Astrocyte of the cerebellum (primary cell): ENCODE measurements at regions not wholly inside any gene's neighbourhood (a gene's known extent, or its start where the extent isn't known, plus 50 kb on each side); places are given as distances from the start of the nearest gene placed in this dataset.
"Not testable (repeated sequence)": the region's sequence is repeated elsewhere in the genome, so short reads cannot be mapped to it uniquely, and the experiment has no call there.

Source experiments
- DNase-seq: peaks from one replicate; pipeline ENCODE4 v3.0.0-alpha.2; 2011; ENCODE audit warnings: low read depth
- H3K4me3 ChIP-seq: 2 replicates; pipeline ENCODE4 v1.5.1; 2011; ENCODE audit warnings: mild to moderate bottlenecking, low read depth, low read length, moderate library complexity
- in situ Hi-C: cut with HindIII; loops from 2 replicates; pipeline ENCODE4 v1.10.0; 2017; ENCODE audit warnings: low sequenced_read_pairs
- TF ChIP-seq, protein P1 (sequence below): IDR thresholded peaks from 2 replicates; pipeline ENCODE4 v1.5.1; 2012; ENCODE audit warnings: low read length, low read depth, moderate library complexity, mild to moderate bottlenecking; ENCODE audit errors: missing control alignments

DNA sequence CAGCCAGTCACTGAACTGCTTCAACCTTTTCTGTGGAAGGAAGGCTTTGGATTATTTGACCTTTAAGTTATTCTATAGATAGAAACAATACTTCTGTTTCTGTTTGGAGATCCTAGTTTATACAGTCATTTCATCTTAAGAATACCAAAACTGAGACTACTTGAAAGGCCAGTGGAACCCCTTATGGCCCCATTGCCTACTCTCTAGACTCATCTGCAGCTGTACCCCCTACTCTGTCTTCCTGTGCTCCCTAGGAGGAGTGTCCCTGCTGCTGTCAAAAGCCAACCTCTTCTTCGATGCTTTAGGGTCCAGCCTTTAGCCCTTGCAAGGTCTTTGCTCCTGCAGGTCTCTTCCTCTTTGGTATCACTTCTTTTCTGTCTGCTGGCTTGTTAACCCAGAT is 169.6 kb downstream of the EDEM1 start:
- in situ Hi-C loops: no loop called here
- H3K4me3 ChIP-seq: no peak overlapping the region
- no peak for DNase-seq
- TF ChIP-seq, protein P1, sequence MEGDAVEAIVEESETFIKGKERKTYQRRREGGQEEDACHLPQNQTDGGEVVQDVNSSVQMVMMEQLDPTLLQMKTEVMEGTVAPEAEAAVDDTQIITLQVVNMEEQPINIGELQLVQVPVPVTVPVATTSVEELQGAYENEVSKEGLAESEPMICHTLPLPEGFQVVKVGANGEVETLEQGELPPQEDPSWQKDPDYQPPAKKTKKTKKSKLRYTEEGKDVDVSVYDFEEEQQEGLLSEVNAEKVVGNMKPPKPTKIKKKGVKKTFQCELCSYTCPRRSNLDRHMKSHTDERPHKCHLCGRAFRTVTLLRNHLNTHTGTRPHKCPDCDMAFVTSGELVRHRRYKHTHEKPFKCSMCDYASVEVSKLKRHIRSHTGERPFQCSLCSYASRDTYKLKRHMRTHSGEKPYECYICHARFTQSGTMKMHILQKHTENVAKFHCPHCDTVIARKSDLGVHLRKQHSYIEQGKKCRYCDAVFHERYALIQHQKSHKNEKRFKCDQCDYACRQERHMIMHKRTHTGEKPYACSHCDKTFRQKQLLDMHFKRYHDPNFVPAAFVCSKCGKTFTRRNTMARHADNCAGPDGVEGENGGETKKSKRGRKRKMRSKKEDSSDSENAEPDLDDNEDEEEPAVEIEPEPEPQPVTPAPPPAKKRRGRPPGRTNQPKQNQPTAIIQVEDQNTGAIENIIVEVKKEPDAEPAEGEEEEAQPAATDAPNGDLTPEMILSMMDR: no peak

DNA sequence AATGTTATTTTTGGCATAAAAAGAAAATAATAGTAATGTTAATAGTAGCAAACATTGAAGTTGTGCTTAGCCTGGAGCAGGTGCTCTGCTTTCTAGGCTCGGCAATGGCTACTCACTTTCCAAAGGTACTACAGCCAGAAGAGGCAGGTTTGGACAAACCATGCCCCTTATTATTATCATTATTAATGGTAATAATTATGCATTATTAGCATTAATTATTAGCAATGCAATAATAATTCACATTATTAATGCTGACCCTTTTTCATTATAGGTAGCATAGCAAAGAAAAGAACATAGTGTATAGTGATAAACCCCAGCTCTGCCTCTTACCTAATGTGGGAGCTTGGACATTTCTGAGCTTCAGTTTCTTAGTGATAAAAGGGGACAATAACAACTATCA is 171.4 kb downstream of the EDEM1 start:
- DNase-seq: no peak
- in situ Hi-C loops: no loop called here
- no peak overlapping the region for H3K4me3 ChIP-seq
- TF ChIP-seq, protein P1: no peak

GRCh38 chr3:5360453-5360852 is 172.9 kb downstream of the EDEM1 start:
- H3K4me3 ChIP-seq: no peak overlapping the region
- TF ChIP-seq, protein P1: no peak
- DNase-seq: no peak
- in situ Hi-C loops: no loop called here

DNA sequence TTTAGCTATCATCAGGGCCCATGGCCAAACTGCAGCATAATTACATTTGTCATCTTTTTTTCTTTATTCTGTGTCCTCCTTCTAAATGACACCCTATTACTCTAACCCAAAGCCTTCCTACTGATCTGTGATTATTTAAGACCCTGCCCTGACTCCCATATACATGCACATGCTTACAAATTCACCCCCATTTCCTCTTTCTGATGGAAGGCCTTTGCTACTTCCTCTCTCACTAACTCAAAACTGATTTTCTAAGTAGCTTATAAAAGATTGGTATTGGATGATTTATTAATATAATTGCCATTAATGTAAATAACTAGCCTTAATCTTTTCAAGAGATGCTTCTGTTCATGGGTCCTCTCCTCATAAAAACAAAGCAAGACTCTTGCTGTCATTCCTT is 179.2 kb downstream of the EDEM1 start:
- TF ChIP-seq, protein P1: no peak
- in situ Hi-C loops: no loop called here

DNA sequence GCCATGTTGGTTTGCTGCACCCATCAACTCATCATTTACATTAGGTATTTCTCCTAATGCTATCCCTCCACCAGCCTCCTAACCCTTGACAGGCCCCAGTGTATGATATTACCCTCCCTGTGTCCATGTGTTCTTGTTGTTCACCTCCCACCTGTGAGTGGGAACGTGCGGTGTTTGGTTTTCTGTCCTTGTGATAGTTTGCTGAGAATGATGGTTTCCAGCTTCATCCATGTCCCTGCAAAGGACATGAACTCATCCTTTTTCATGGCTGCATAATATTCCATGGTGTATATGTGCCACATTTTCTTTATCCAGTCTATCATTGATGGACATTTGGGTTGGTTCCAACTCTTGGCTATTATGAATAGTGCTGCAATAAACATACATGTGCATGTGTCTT is 184.0 kb downstream of the EDEM1 start:
- DNase-seq, in situ Hi-C loops, H3K4me3 ChIP-seq: not testable (repeated sequence)

More for the DNA sequence above, 179.2 kb downstream of the EDEM1 start:
- no peak overlapping the region for H3K4me3 ChIP-seq
- DNase-seq: no peak

- no peak for DNase-seq
- H3K4me3 ChIP-seq: no peak overlapping the region
- TF ChIP-seq, protein P1: no peak
- in situ Hi-C loops: no loop called here
Measured at GRCh38 chr3:5376761-5377160, 189.3 kb downstream of the EDEM1 start.

- DNase-seq, H3K4me3 ChIP-seq, in situ Hi-C loops: not testable (repeated sequence)
Measured at GRCh38 chr3:5379266-5379665, 191.8 kb downstream of the EDEM1 start.

DNA sequence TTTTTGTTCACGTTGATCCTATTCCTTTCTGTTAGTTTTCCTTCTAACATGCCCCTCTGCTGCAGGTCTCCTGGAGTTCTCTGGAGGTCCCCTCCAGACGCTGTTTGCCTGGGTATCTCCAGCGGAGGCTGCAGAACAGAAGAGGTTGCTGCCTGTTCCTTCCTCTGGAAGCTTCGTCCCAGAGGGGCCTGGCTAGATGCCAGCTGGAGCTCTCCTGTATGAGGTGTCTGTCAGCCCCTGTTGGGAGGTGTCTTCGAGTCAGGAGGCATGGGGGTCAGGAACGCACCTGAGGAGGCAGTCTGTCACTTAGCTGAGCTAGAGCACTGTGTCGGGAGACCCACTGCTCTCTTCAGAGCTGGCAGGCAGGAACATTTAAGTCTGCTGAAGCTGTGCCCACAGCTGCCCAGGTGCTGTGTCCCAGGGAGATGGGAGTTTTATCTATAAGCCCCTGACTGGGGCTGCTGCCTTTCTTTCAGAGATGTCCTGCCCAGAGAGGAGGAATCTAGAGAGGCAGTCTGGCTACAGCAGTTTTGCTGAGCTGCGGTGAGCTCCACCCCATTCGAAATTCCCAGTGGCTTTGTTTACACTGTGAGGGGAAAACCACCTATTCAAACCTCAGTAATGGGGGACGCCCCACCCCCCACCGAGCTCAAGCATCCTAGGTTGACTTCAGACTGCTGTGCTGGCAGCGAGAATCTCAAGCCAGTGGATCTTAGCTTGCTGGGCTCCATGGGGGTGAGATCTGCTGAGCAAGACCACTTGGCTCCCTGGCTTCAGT is 196.2 kb downstream of the EDEM1 start:
- H3K4me3 ChIP-seq, in situ Hi-C loops, DNase-seq: not testable (repeated sequence)
